GM19035 (cell line): ENCODE measurements at regions not wholly inside any gene's neighbourhood (a gene's known extent, or its start where the extent isn't known, plus 50 kb on each side); places are given as distances from the start of the nearest gene placed in this dataset.
"Not testable (repeated sequence)": the region's sequence is repeated elsewhere in the genome, so short reads cannot be mapped to it uniquely, and the experiment has no call there.

ENCODE experiments used
- ATAC-seq: cut with Tn5 transposase; IDR thresholded peaks from one replicate; pipeline ENCODE4 v1.9.1; 2021; ENCODE audit not compliant: unreplicated experiment

DNA sequence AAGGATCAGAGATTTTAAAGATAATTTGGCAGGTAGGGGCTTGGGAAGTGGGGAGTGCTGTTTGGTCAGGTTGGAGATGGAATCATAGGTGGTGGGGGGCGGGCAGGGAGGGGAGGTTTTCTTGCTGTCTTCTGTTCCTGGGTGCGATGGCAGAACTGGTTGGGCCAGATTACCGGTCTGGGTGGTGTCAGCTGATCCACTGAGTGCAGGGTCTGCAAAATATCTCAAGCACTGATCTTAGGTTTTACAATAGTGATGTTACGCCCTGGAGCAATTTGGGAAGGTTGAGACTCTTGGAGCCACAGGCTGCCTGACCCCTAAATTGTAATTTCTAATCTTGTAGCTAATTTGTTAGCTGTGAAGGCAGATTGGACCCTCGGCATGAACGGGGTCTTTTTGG lies 78.0 kb upstream of the PARP8 start:
- ATAC-seq = not testable (repeated sequence)

DNA sequence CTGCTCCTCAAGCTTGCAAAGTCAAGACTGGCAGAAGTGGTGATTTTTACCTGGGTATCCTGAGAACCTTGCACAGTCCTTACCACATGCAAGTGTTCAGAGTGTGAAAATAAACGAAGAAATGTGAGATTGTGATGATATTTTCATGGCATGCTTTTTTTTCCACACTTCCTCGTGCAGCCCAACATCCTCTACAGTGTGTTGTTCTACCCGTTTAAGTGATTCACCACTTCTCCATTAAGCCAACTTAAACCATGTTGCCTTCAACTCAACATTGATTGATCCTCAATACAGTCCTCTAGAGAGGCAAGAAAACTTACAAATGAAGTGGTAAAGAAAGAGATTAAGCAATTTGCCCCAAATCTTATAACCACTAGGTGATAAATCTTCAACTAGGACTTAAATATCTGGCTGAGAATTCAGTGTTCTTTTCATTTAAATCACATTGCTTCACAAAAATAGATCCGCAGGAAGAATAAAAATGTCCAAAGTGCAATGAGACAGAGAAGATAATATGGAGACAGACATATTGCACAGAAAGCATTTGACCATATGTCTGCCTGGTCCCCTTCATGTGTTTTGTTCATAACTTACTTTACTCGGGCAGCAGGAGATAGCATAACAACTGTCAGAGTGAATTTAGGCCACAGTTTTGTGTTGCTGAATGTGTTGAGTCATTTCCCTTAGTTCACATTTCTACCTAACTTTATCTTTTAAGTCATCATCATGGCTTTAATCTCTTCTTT lies 75.8 kb upstream of the PARP8 start:
- not testable (repeated sequence) for ATAC-seq

DNA sequence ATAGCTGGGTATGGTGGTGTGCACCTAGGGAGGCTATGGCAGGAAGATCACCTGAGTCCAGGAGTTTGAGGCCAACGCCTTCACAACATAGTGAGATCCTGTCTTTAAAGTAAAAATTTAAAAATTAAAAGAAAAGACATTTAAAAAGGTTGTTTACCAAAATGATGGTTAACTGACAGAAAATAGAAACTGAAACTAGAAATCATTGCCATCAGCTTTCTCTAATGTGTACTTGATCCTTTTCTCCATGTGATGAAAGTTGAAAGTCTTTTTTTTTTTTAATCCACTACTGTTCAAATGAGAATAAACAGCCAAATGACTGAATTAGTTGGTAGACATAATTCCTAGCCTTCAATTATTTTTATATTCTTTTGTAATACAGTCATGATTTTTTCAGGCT lies 75.1 kb upstream of the PARP8 start:
- not testable (repeated sequence) for ATAC-seq

DNA sequence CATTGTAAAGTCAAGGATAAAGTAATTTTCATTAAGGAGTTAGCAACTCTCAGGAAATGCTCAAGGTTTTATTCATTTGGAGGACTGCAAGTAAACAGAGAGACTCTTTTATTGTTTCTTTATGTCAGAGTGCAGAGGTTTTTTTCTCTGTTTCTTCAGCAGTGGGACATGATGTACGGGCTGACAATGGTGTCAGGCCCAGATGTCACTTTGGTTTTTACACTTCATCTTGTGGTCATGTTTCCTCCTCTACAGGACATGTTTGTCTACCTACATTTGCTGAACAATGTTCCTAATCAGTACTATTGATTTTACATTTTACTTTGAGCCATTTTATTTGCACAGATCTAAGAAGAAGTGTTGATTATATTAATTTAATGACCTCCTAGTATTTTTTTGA lies 72.8 kb upstream of the PARP8 start:
- ATAC-seq = no peak

DNA sequence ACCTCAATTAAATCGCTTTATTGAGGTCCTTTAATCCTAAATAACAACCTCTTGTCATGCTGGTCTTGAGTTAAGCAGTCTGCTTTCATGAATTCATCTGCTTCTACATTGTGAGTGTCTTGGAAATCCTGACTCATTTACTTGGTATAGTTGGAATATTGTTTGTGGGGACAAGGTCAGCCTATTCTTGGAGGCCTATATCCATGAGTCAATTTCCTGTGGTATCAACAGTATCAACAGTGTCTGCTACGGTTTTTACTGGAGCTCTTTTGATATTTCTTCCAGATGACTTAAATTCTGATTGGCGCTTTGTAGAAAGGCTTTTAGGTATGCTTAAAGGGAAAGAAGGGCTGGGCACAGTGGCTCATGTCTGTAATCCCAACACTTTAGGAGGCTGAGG lies 71.2 kb upstream of the PARP8 start:
- no peak for ATAC-seq

DNA sequence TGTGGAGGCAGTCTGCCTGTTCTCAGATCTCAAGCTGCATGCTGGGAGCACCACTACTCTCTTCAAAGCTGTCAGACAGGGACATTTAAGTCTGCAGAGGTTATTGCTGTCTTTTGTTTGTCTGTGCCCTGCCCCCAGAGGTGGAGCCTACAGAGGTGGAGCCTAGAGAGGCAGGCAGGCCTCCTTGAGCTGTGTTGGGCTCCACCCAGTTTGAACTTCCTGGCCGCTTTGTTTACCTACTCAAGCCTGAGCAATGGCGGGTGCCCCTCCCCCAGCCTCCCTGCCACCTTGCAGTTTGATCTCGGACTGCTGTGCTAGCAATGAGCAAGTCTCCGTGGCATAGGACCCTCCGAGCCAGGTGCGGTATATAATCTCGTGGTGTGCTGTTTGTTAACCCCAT lies 64.9 kb upstream of the PARP8 start:
- not testable (repeated sequence) for ATAC-seq

DNA sequence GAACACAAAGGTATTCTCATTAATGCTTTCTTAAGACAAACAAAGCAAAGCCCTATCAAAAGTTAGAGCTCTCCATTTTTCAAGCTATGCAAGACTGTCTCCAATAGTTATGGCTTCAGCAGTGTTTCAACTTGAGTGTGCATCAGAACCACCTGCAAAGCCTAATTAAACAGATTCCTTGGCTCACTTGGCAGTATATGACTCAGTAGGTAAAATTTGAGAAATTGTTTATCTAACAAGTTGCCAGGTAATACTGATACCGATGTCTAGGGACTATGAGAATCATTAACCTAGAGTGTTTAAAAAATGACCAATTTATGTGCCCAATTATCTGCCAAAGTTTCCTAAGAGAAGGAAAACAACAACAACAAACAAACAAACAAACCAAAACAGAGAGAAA lies 60.3 kb upstream of the PARP8 start:
- ATAC-seq = no peak

DNA sequence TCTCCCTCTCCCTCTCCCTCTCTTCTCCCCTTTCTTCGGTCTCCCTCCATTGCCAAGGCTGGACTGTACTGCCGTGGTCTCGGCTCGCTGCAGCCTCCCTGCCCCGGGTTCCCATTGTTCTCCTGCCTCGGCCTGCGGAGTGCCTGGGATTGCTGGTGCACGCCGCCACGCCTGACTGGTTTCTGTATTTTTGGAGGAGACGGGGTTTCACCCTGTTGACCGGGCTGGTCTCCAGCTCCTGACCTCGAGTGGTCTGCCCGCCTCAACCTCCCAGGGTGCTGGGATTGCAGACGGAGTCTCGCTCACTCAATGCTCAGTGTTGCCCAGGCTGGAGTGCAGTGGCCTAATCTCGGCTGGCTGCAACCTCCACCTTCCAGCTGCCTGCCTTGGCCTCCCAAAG lies 59.0 kb upstream of the PARP8 start:
- ATAC-seq = not testable (repeated sequence)

DNA sequence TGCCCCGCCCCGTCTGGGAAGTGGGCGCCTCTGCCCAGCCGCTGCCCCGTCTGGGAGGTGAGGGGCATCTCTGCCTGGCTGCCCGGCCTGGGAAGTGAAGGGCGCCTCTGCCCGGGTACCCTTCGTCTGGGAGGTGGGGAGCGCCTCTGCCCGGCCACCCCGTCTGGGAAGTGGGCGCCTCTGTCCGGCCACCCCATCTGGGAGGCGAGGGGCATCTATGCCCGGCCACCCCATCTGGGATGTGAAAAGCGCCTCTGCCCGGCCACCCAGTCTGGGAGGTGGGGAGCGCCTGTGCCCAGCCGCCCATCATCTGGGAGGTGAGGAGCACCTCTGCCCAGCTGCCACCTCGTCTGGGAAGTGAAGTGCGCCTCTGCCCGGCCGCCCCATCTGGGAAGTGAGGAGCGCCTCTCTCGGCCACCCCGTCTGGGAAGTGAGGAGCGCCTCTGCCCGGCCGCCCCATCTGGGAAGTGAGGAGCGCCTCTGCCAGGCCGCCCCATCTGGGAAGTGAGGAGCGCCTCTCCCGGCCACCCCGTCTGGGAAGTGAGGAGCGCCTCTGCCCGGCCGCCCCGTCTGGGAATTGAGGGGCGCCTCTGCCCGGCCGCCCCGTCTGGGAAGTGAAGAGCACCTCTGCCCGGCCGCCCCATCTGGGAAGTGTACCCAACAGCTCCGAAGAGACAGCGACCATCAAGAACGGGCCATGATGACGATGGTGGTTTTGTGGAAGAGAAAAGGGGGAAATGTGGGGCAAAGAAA lies 58.3 kb upstream of the PARP8 start:
- ATAC-seq = not testable (repeated sequence)

DNA sequence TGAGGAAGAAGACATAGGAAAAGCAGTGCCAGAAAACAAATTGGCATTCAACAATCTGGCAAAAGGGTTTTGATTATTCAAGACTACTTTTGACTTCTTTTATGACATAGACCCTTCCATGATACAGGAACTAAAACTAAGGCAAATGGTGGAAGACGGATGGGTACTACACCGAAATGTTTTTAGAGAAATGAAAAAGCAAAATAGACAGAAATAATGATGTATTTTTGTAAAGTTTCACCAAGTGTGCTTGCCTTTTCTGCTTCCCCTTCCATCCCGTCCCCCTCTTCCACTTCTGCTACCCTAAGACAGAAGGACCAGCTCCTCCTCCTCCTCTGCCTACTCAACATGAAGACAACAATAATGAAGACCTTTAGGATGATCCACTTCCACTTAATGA lies 53.4 kb upstream of the PARP8 start:
- ATAC-seq = not testable (repeated sequence)
